HL-60/S4 treated with phorbol 12-myristate 13-acetate at 8.2 ng/mL for 4 days and 3 days (cell line): ENCODE measurements at regions not wholly inside any gene's neighbourhood (a gene's known extent, or its start where the extent isn't known, plus 50 kb on each side); places are given as distances from the start of the nearest gene placed in this dataset.

Experiments
- in situ Hi-C: fragments of 300-500 bp; cut with MboI; formaldehyde crosslinking; loops from 2 replicates; pipeline ENCODE4 v1.15.0; 2022; ENCODE audit warnings: low sequenced_read_pairs

GRCh38 chr2:111219285-111219684 is 98.6 kb downstream of the BCL2L11 start:
- in situ Hi-C loops = no loop called here

GRCh38 chr2:111219734-111220505 is 99.2 kb downstream of the BCL2L11 start:
- in situ Hi-C loops = no loop called here

GRCh38 chr2:111220962-111221361 is 100.2 kb downstream of the BCL2L11 start:
- in situ Hi-C loops = no loop called here

- in situ Hi-C loops = no loop called here
Observed at GRCh38 chr2:111221701-111222100, 101.0 kb downstream of the BCL2L11 start.

- in situ Hi-C loops = no loop called here
Observed at GRCh38 chr2:111222204-111222866, 101.6 kb downstream of the BCL2L11 start.

GRCh38 chr2:111225856-111226255 is 105.1 kb downstream of the BCL2L11 start:
- in situ Hi-C loops = no loop called here

- in situ Hi-C loops = no loop called here
Observed at GRCh38 chr2:111226876-111227700, 106.4 kb downstream of the BCL2L11 start.

- in situ Hi-C loops = no loop called here
Observed at GRCh38 chr2:111227716-111228141, 107.0 kb downstream of the BCL2L11 start.

- in situ Hi-C loops = no loop called here
Observed at GRCh38 chr2:111231532-111232252, 111.0 kb downstream of the BCL2L11 start.

GRCh38 chr2:111235192-111236015 is 114.7 kb downstream of the BCL2L11 start:
- in situ Hi-C loops = no loop called here

- in situ Hi-C loops = no loop called here
Observed at GRCh38 chr2:111236025-111236424, 115.3 kb downstream of the BCL2L11 start.

- in situ Hi-C loops = no loop called here
Observed at GRCh38 chr2:111238296-111238695, 117.6 kb downstream of the BCL2L11 start.

GRCh38 chr2:111239107-111239506 is 118.4 kb downstream of the BCL2L11 start:
- in situ Hi-C loops = no loop called here

- in situ Hi-C loops = no loop called here
Observed at GRCh38 chr2:111239581-111240249, 119.0 kb downstream of the BCL2L11 start.

- in situ Hi-C loops = no loop called here
Observed at GRCh38 chr2:111243295-111243694, 122.6 kb downstream of the BCL2L11 start.

GRCh38 chr2:111244864-111245263 is 124.2 kb downstream of the BCL2L11 start:
- in situ Hi-C loops = no loop called here

- in situ Hi-C loops = no loop called here
Observed at GRCh38 chr2:111246620-111247061, 125.9 kb downstream of the BCL2L11 start.

GRCh38 chr2:111247491-111247890 is 126.8 kb downstream of the BCL2L11 start:
- in situ Hi-C loops = no loop called here

GRCh38 chr2:111249806-111250205 is 129.1 kb downstream of the BCL2L11 start:
- in situ Hi-C loops = no loop called here
